ENCODE measurements at regions not wholly inside any gene's neighbourhood (a gene's known extent, or its start where the extent isn't known, plus 50 kb on each side); places are given as distances from the start of the nearest gene placed in this dataset.
"Not testable (repeated sequence)": the region's sequence is repeated elsewhere in the genome, so short reads cannot be mapped to it uniquely, and the experiment has no call there.

DNA sequence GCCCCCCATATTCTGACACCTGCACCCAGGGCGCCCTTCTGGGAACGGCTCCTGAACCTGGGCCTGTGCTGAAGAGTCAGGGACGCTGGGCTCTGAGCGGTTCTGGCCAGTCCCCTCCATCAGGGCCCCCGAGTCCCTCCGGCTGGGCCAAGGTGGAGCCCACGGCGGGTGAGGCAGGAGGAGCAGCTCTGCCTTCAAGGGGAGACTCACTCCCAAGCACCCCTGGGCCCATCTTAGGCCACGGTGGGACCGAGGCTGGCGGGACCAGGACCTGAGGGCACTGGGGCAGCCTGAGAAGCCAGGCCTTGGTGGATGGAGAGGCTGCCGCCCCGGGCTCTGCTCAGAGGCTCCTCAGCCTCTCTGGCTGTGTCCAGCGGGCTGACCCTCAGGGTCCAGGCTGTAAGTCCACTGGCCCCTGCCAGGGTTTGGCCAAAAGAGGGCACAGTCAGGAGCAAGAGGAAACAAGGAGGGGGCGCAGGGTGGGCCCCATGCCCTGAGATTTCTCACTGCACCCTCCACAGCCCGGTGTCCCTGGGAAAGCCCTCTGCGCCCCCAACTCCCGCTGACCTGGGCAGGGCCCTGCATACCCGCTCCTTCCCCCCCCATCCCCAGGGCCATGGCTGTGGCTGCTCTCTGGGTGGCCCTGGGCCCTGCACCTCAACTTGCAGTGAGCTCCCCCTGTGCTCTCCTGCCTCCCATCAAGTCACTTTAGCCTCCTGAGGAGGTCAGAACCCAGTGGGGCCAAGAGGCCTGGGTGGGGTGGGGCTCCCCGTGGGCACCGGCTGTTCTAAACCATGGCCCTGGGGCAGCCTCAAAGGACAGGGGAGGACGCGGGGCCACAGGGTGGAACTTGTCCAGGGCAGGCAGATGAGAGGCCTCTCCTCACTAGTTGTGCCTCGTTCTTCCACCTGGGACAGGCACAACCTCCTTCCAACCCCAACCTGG is 266.4 kb upstream of the SFSWAP start:
- no peak for DNase-seq (ENCODE audit: low read depth)
- TF ChIP-seq, protein P1, sequence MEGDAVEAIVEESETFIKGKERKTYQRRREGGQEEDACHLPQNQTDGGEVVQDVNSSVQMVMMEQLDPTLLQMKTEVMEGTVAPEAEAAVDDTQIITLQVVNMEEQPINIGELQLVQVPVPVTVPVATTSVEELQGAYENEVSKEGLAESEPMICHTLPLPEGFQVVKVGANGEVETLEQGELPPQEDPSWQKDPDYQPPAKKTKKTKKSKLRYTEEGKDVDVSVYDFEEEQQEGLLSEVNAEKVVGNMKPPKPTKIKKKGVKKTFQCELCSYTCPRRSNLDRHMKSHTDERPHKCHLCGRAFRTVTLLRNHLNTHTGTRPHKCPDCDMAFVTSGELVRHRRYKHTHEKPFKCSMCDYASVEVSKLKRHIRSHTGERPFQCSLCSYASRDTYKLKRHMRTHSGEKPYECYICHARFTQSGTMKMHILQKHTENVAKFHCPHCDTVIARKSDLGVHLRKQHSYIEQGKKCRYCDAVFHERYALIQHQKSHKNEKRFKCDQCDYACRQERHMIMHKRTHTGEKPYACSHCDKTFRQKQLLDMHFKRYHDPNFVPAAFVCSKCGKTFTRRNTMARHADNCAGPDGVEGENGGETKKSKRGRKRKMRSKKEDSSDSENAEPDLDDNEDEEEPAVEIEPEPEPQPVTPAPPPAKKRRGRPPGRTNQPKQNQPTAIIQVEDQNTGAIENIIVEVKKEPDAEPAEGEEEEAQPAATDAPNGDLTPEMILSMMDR (conservative IDR thresholded peaks at IDR 0.05; ENCODE audit: low read depth, low read length): no peak
- H3K4me3 ChIP-seq (ENCODE audit: low read depth, low read length): no peak overlapping the region

DNA sequence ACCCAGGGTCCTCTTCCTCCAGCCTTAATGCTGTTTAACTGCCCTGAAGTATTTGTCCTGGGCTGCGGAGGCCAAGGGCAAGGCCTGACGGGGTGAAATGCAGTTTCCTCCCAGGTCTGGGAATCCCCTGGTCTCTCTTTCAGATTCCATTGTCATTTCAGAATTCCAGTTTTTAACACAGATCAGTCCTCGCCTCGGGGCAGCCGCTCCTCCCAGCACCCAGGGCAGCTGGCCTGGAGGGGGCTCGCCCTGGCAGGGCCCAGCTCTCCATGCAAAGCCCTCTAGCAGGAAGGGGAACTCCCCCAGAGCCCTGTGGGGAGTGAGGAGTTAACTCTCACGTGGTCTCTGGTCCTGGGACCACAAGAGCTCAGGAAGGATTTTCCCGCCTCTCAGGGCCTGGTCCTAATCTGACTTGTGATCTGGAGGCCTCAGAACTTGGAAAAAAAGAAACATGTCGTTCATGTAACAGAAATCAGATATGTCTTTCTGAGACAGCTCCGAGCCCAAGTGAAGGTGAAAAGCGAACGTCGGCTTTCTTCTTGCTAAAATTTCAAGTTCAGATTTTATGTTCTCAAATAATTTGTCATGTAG is 265.6 kb upstream of the SFSWAP start:
- TF ChIP-seq, protein P1 (conservative IDR thresholded peaks at IDR 0.05; ENCODE audit: low read depth, low read length): no peak
- DNase-seq (ENCODE audit: low read depth): no peak
- no peak overlapping the region for H3K4me3 ChIP-seq (ENCODE audit: low read depth, low read length)

DNA sequence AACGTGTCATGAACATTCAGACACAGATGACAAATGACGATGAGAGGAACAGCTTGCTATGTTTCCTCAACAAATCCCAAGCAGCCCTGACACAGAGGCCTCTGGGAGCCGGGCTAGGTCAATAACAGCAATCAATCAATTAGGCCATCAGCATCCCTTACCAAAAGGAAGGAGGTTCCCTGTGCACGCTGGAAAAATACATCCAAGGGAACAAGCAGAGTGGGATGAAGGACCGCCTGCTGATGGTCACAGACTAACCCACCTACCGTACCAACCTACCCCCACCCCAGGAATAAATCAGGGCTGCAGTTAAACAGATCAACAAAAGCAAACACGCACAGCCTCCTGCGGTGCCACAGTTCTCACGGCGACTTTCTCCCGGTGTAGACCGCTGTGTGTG is 265.1 kb upstream of the SFSWAP start:
- no peak overlapping the region for H3K4me3 ChIP-seq (ENCODE audit: low read depth, low read length)
- TF ChIP-seq, protein P1 (conservative IDR thresholded peaks at IDR 0.05; ENCODE audit: low read depth, low read length): no peak
- DNase-seq (ENCODE audit: low read depth): no peak

DNA sequence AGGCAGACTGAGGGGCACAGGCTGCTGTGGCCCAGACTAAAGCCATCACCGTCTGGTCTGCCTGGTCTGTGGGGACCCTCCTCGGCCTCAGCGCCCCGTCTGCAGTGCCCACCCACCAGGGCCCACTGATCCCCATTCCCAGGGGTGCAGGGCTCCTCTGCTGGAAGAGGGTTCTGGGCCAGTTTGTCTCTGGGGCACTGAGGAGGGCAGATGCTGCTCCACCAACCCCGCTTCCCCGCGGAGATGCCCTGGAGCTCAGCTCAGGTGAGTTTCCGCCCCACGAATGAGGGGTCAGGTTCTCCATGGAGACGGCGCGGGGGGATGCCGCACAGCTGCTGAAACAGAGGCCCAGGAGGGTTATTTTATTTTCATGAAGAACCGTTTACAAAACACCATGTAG is 263.3 kb upstream of the SFSWAP start:
- not testable (repeated sequence) for DNase-seq (ENCODE audit: low read depth)

DNA sequence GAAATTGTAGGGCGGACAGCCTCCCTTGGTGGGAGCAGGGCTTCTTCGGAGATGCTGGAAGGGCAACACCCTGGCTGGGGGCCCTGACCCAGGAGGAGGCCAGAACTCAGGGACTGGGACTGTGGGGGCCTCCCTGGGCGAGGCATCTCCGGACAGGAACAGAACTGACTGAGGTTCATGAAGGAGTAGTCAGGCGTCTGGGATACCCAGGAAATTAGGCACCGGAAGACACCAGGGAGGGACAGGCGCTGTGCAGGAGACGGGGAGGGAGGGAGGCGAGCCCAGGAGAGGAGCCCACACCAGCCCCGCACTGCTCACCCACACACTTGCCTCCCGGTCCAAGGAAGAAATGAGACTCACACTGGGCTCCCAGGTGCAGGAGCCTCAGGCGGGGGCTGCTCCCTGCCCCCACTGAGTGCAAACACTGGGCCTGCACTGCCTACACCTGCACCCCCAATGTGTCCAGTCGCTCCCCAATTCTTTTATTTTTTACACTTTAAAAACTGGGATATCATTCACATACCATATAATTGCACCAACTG is 262.6 kb upstream of the SFSWAP start:
- DNase-seq (ENCODE audit: low read depth): no peak
- TF ChIP-seq, protein P1 (conservative IDR thresholded peaks at IDR 0.05; ENCODE audit: low read depth, low read length): no peak
- no peak overlapping the region for H3K4me3 ChIP-seq (ENCODE audit: low read depth, low read length)

More for the DNA sequence above, 263.3 kb upstream of the SFSWAP start:
- H3K4me3 ChIP-seq (ENCODE audit: low read depth, low read length): not testable (repeated sequence)

DNA sequence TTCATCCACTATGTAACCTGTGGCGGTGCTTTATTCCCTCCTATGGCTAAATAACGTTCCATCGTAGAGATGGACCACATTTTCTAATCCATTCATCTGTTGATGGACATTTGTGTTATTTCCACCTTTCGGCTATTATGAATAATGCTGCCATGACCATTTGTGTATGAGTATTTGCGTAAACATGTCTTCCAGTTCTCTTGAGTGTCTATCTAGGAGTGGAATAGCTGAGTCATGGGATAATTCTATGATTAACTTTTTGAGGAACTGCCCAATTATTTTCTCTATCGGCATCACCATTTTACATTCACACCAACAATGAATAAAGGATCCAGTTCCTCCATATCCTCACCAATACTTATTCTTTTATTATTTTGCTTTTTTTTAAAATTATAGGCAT is 261.9 kb upstream of the SFSWAP start:
- no peak for DNase-seq (ENCODE audit: low read depth)
- TF ChIP-seq, protein P1 (conservative IDR thresholded peaks at IDR 0.05; ENCODE audit: low read depth, low read length): no peak
- no peak overlapping the region for H3K4me3 ChIP-seq (ENCODE audit: low read depth, low read length)

DNA sequence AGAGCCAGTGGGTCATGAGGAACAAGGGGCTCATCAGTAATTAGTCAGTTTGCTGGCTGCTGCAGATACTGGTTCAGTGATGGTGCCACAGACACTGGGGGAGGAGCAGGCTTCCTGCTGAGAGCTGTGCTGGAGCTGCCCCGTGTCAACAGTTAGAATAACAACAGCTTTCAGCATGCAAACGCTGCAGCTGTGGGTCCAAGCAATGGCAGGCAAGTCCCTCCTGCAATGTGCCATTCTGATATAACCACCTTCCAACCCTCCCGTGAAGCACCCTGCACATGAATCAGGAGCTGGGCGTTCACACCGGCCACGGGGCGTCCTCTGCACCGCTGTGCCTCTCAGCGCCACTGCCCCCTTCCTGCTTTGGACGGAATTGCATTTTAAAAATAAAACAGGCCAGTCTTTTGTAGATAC is 258.4 kb upstream of the SFSWAP start:
- H3K4me3 ChIP-seq (ENCODE audit: low read depth, low read length): no peak overlapping the region
- DNase-seq (ENCODE audit: low read depth): no peak
- TF ChIP-seq, protein P1 (conservative IDR thresholded peaks at IDR 0.05; ENCODE audit: low read depth, low read length): peak; percentile 9

Data from choroid plexus epithelial cell (primary cell).